ENCODE measurements at regions not wholly inside any gene's neighbourhood (a gene's known extent, or its start where the extent isn't known, plus 50 kb on each side); places are given as distances from the start of the nearest gene placed in this dataset.

GRCh38 chr4:162715401-162715800 is 451.3 kb downstream of the NAF1 start:
- DNase-seq = no peak

DNA sequence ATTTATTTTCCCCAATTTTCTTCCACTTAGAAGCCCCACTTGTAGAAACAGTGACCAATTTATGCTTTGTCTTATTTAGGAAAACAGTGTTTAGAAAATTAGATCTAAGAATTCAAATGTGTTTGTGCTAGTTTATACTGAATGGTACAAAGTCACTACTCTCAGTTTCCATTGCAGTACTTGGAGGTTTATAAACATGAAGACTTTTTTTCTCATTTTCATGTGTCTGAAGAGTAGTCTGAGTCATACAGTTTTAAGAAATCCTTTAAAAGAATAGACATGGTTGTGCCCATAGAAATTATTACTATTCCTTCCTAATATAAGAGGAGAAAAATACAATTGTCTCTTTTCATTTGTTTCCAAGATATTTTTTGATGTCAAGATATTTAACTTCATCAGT is 458.7 kb downstream of the NAF1 start:
- DNase-seq = no peak

GRCh38 chr4:162706632-162707031 is 460.1 kb downstream of the NAF1 start:
- no peak for DNase-seq

GRCh38 chr4:162706051-162706450 is 460.6 kb downstream of the NAF1 start:
- DNase-seq = no peak

- no peak for DNase-seq
These were observed 461.4 kb downstream of the NAF1 start for GRCh38 chr4:162705130-162705803.

DNA sequence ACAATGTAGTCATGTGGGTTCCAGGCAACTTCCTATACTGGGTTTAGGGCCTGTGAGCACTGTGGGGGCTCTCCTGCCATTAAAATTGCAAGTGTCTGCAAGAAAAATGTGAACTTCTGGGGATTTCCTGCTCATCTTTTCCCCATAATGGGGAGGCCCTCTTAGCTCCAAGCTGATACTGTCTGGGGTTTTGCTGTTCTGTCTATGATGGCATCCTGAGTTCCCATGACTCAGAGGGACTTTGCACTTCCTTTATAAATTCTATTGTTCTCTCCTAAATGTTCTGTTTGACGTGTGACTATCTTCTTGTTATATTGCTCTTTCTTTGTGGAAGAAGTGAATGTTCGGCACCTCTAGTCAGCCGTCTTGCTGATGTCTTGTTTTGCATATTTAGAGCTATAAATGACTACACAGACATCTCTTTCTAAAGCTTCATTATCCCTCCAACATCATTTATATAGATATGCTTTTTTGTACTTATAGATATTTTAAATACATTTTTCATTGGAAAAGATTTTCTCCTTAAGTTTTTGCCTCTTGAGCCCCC is 465.8 kb downstream of the NAF1 start:
- DNase-seq = no peak

DNA sequence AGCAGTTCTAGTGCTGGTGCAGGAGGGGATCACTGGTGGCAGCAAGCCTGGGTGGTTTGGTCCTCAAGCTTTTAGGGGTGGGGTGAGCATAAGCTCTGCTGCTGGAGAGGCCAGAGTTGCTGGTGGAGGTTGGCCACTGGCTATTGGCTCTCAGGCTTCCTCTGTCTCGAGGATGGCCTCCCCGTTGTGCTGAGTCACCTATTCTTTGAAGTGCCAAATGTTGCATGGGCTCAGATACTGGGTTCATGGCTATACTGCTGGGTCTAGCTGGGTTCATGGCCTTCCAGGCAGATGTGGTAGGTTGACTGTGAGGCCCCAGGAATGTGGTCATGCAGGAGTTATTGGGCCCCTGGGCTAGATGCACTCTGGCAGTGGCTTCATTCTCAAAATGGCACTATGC is 466.3 kb downstream of the NAF1 start:
- DNase-seq = no peak

GRCh38 chr4:162699629-162700028 is 467.1 kb downstream of the NAF1 start:
- no peak for DNase-seq

- no peak for DNase-seq
These were observed 481.3 kb downstream of the NAF1 start for GRCh38 chr4:162685410-162685809.

GRCh38 chr4:162684998-162685397 is 481.7 kb downstream of the NAF1 start:
- no peak for DNase-seq

DNA sequence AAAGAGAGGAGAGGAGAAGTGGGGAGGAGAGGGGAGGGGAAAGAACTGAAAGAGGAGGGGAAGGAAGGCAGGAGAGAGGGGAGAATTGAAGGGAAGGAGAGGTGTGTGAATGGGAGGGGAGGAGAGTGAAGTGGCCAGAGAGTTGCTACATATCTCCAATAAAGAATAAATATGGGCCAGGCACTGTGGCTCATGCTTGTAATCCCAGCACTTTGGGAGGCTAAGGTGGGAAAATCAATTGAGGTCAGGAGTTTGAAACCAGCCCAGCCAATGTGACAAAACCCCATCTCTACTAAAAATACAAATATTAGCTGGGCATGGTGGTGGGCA is 482.4 kb downstream of the NAF1 start:
- no peak for DNase-seq

DNA sequence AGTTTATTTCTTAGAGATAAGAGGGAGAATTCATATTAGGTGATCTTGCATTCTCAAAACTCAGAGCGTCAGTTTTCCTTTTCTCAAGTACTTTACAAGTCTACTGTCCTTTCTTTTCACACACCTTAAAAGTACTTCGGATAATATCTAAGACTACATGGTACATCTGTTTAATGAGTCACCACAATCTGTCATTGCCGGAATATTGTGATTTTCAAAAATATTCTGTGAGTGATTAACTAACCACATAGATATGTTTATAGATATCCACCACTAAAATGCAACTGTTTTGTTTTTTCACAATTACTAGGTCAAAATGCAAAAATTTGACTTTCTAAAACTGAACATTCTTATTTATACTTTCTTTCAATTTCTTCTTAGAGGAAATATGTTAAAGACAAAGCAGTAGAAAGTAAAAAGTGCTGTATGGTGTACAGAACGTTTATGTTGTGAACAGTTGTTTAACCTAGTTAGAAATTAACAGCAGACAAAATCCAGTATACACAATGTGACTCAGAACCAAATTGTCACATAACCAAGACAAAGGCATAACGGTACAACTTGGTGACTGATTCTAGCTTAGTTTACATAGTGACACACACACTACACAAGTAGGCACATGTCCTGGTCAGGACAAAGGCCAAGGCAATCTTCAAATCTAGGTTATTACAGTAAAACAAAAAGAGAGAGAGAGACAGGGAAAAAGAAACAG is 482.9 kb downstream of the NAF1 start:
- no peak for DNase-seq

DNA sequence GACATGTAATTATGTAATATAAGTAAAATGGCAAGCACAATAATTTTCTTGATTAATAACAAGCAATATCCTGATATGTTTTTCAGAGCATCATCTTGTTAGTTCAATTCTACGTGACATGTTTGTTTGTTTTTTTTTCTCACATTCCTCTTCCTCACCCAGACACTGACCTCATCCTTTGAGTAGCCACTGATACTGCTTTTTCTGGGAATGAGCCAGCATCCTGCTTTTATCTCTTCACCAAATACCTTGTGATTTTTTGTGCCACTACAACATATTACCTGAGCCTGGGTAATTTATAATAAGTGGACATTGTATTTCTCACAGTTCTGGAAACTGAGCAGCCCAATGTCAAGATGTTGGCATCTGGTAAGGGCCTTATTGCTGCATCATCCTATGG is 484.0 kb downstream of the NAF1 start:
- DNase-seq = no peak

GRCh38 chr4:162681212-162681611 is 485.5 kb downstream of the NAF1 start:
- DNase-seq = no peak

DNA sequence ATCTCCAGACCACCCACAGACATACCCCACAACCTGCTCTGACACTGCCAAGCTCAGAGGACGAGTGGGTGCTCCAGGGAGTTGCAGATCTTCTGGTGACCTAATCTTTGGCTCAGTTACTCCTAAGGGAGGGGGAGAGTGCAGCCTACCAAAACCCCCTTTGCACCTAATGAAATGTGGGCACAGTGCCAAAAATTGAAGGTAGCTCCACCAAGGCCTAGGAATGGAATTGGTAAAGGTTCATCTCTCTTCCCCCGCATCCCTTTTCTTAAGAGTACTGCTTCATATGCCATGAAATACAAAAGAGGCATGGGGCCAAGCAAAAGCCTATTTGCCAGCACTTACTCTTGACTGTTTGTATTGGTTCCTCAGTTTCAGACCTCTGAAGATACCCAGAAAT is 491.0 kb downstream of the NAF1 start:
- DNase-seq = no peak

DNA sequence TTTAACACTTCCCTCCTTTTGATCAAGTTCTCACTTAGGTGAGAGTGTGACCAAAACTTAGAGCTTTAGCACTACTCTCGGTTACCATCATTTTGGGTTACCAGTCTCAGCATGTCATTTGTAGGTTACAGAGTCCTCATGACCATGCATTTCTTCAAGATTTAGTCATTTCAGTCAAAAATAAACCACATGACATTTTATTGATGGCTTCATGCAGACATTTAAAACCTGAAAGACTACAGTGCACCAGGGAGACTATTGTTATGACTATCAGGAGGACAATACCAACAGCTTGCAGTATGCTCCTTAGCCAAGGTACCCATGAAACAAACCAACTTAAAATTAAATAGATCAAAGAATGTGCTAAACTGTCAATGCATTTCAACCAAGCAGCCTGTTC is 498.1 kb upstream of the FSTL5 start:
- DNase-seq = no peak

DNA sequence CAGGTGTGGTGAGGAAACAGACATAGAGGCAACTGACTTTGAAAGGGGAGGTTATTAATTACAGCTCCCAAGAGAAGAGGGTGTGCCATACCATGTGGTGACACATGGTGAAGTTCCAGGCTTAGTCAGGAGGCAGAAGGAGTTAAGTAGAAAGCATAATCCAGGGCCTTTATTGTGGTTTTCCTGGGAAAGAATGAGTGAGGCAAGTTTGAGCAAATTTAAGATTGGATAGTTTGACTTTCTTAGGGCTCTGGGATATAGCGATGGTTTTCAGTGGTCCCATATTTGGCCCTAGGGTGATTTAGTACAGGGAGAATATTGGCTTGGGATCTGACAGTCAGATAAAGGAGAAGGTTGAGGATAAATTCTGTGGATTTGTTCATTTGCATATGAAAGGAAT is 495.9 kb upstream of the FSTL5 start:
- DNase-seq = no peak

DNA sequence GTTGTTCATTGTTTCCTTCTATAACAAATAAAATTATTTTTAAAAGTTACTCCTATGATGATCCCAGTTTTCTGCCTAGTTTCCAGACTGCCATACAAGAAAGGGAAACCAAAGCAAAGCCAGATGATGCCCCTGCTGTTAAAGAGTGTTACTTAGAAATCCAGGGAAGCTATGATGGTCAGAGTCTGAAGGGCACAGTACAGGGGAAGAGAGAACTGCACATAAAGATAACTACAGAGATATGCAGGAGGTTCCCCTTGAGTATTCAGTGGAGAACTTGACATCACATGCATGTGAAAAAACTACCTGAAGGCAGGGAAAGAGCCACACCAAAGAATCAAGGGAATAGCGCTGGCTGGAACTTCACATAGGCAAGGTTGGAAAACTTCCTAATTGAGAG is 494.2 kb upstream of the FSTL5 start:
- no peak for DNase-seq

- DNase-seq = no peak
These were observed 486.4 kb upstream of the FSTL5 start for GRCh38 chr4:162650166-162650565.

DNA sequence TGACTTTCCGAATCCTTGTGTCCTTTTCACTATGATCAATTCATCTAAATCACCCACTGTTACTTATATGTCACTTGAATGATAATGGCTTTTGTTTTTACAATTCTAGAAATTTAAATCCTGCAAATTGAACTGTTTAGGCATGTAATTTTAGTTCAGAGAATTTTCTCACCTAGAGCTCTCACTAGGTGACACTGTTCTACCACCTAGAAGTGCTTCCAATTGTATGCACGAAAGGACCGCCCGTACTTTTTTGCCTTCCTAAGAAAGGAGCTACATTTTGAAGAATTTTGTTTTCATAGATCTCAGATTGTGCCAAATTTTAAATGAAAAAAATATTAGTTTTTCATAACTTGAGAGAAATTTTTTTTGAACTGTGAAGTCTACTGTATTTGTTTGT is 481.6 kb upstream of the FSTL5 start:
- DNase-seq = no peak

DNA sequence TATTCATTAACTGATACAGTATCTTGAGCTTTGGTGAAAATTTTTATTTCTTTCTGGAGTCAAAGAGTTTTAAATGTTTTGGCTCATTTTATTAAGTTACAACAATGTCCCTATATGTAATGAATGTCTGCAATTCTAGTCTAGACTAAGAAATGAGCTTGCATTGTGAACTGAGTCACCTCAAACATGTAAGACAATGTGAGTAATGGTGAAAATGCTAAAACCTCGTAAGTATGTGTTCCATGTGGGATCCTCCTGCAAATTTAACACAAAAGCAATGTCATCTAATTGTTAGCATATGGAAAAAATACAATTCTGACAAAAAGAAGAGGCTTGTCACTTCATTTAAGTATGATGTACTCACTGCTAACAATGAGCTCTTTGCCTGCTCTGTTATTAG is 480.5 kb upstream of the FSTL5 start:
- DNase-seq = peak; percentile 39

DNA sequence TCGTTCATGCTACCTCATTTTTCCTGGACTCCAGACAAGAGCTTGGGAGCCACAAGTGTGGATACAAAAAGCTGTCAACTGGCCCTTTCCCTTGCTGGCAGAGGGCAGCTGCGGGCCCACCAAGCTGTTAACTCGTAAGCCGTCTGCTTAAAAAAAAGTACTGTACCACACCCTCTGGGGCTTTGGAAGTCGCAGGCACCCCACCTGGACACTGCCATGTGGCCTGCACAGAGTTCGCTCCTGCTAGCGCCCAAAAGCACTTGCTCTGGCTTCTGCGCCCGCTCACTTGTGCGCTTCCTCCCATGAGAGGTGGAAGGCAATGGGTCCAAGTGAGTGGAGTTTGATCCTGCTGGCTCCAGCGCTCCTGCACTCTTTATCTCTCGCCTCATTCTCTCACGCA is 476.4 kb upstream of the FSTL5 start:
- DNase-seq = no peak

DNA sequence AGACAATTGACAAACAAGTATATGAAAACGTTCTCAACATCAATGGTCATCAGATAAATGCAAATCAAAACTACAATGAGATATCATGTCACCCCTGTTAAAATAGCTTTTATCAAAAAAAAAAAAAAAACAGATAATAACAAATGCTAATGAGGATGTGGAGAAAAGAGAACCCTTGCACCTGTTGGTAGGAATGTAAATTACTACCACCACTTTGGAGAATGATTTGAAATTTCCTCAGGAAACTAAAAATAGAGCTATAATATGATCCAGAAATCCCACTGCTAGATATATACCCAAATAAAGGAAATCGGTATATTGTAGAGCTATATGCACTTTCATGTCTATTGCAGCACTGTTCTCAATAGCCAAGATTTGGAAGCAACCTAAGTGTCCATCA is 470.6 kb upstream of the FSTL5 start:
- no peak for DNase-seq

DNA sequence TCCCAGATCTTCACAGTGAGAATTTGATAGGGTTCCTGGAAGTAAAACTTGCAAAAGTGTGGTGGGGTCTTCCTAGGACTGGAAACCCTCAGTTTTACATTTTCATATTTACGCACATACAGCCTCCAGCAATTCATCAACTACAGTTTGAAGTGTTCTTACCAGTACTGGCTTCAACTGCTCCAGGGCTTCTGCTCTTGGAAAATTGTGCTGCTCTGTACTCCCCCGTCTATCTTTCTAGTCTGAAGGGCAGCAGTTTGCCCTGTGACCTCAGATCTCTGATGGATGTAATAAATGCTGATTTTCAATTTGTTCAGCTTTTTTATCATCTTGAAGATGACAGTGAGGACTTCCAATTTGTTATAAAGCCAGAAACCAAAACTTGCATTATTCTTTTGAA is 458.9 kb upstream of the FSTL5 start:
- no peak for DNase-seq

DNA sequence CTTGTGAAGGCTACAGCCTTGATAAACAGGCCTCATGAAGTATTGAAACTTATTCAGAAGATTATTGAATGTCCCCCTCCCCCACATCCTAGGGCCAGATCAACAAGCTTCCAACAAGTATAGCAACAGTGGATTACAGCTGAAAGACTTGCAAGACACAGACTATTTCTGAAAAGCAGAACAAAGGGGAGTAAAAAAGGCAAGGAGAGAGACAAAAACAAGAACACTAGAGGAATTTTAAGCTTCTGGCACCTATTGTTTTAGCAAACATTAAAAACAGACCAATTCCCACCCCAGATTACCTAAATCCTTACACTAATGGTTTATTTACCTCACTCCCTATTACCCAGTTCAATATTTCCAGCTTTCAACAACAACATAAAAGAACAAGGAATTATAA is 446.3 kb upstream of the FSTL5 start:
- no peak for DNase-seq
